ENCODE measurements at regions not wholly inside any gene's neighbourhood (a gene's known extent, or its start where the extent isn't known, plus 50 kb on each side); places are given as distances from the start of the nearest gene placed in this dataset.

GRCh38 chr4:18397681-18398390, 376.3 kb upstream of the LCORL start:
- DNase-seq (ENCODE audit: low read depth in 3 of 3): no peak

GRCh38 chr4:18394656-18395055, 373.1 kb upstream of the LCORL start:
- no peak for DNase-seq (ENCODE audit: low read depth in 3 of 3)

GRCh38 chr4:18391354-18391728, 369.8 kb upstream of the LCORL start:
- no peak for DNase-seq (ENCODE audit: low read depth in 3 of 3)

- no peak for DNase-seq (ENCODE audit: low read depth in 3 of 3)
Observed at GRCh38 chr4:18390655-18391353, 369.2 kb upstream of the LCORL start.

GRCh38 chr4:18389115-18389514, 367.6 kb upstream of the LCORL start:
- no peak for DNase-seq (ENCODE audit: low read depth in 3 of 3)

GRCh38 chr4:18388039-18388438, 366.5 kb upstream of the LCORL start:
- DNase-seq (ENCODE audit: low read depth in 3 of 3): no peak

- no peak for DNase-seq (ENCODE audit: low read depth in 3 of 3)
Observed at GRCh38 chr4:18381186-18381585, 359.6 kb upstream of the LCORL start.

GRCh38 chr4:18369561-18369960, 348.0 kb upstream of the LCORL start:
- no peak for DNase-seq (ENCODE audit: low read depth in 3 of 3)

- no peak for DNase-seq (ENCODE audit: low read depth in 3 of 3)
Observed at GRCh38 chr4:18366892-18367291, 345.3 kb upstream of the LCORL start.

GRCh38 chr4:18366136-18366535, 344.6 kb upstream of the LCORL start:
- DNase-seq (ENCODE audit: low read depth in 3 of 3): no peak

- DNase-seq (ENCODE audit: low read depth in 3 of 3): no peak
Observed at GRCh38 chr4:18343581-18343980, 322.0 kb upstream of the LCORL start.

- no peak for DNase-seq (ENCODE audit: low read depth in 3 of 3)
Observed at GRCh38 chr4:18342847-18343246, 321.3 kb upstream of the LCORL start.

GRCh38 chr4:18321956-18322530, 300.5 kb upstream of the LCORL start:
- no peak for DNase-seq (ENCODE audit: low read depth in 3 of 3)

GRCh38 chr4:18319431-18319830, 297.9 kb upstream of the LCORL start:
- DNase-seq (ENCODE audit: low read depth in 3 of 3): no peak

GRCh38 chr4:18318682-18319388, 297.3 kb upstream of the LCORL start:
- DNase-seq (ENCODE audit: low read depth in 3 of 3): no peak

- DNase-seq (ENCODE audit: low read depth in 3 of 3): no peak
Observed at GRCh38 chr4:18314731-18315130, 293.2 kb upstream of the LCORL start.

GRCh38 chr4:18297684-18298083, 276.1 kb upstream of the LCORL start:
- DNase-seq (ENCODE audit: low read depth in 3 of 3): no peak

GRCh38 chr4:18296411-18296810, 274.9 kb upstream of the LCORL start:
- DNase-seq (ENCODE audit: low read depth in 3 of 3): no peak

- DNase-seq (ENCODE audit: low read depth in 3 of 3): no peak
Observed at GRCh38 chr4:18294846-18295245, 273.3 kb upstream of the LCORL start.

GRCh38 chr4:18294021-18294420, 272.5 kb upstream of the LCORL start:
- DNase-seq (ENCODE audit: low read depth in 3 of 3): no peak

GRCh38 chr4:18292411-18292810, 270.9 kb upstream of the LCORL start:
- no peak for DNase-seq (ENCODE audit: low read depth in 3 of 3)

GRCh38 chr4:18291981-18292380, 270.4 kb upstream of the LCORL start:
- no peak for DNase-seq (ENCODE audit: low read depth in 3 of 3)

GRCh38 chr4:18291256-18291655, 269.7 kb upstream of the LCORL start:
- no peak for DNase-seq (ENCODE audit: low read depth in 3 of 3)

Measured in stimulated activated CD4-positive, alpha-beta T cell treated with anti-CD3 and anti-CD28 coated beads, TNF-alpha, amount 100 ng/mL, for 4 hours (primary cell).